GM12878 (cell line): ENCODE measurements at regions not wholly inside any gene's neighbourhood (a gene's known extent, or its start where the extent isn't known, plus 50 kb on each side); places are given as distances from the start of the nearest gene placed in this dataset.

Source experiments
- ATAC-seq: fragments of 200-7000 bp; cut with Tn5 transposase; 3 replicates; pipeline ENCODE4 v1.9.1; 2020; ENCODE audit warnings: mild to moderate bottlenecking, moderate library complexity
- BruUV-seq: library from RNA; stranded (reverse); fragments of 400-500 nt; replicated peaks from 2 replicates; lab custom pipeline; 2021; lab: Mats Ljungman, UMichigan
- CTCF ChIA-PET: fragments of 300-600 bp; sonication (Branson Sonifier 250); formaldehyde crosslinking; extraction: SDS; loops from one replicate; lab custom pipeline; 2021; ENCODE audit warnings: inconsistent platforms; lab: Yijun Ruan, JAX
- POLR2A ChIA-PET: fragments of 350-600 bp; formaldehyde crosslinking; extraction: SDS; loops from one replicate; lab custom pipeline; 2021; ENCODE audit warnings: inconsistent platforms; lab: Charles Lee
- RAD21 ChIA-PET: fragments of 300-600 bp; sonication (Branson Sonifier 250); formaldehyde crosslinking; loops from one replicate; lab custom pipeline; 2023; ENCODE audit warnings: antibody characterized with exemption; ENCODE audit not compliant: unreplicated experiment; lab: Charles Lee
- SMC1A ChIA-PET: fragments of 300-600 bp; sonication (Branson Sonifier 250); formaldehyde crosslinking; loops from one replicate; lab custom pipeline; 2023; ENCODE audit not compliant: unreplicated experiment, uncharacterized antibody; lab: Charles Lee
- DNase-seq: peaks from one replicate; pipeline ENCODE4 v3.0.0-alpha.2; 2011; ENCODE audit warnings: low read depth, low spot score
- FAIRE-seq: peaks from 3 replicates; lab custom pipeline; 2011; peaks lifted over from hg19 to GRCh38; lab: Jason Lieb, UNC
- H2AFZ ChIP-seq: 2 replicates; pipeline ENCODE4 v1.6.0; 2011; ENCODE audit warnings: low read depth, low read length, control low read depth; ENCODE audit not compliant: control insufficient read depth
- H3K27ac ChIP-seq: 2 replicates; pipeline ENCODE4 v1.5.1; 2011; ENCODE audit warnings: control low read depth; ENCODE audit not compliant: control insufficient read depth, insufficient read depth
- H3K27me3 ChIP-seq, 2 experiments: replicated peaks in 1 of 2; 2 replicates each; pipeline versions ENCODE4 v1.6.0 to v1.6.1; 2011; ENCODE audit warnings: low read length in 1 of 2; ENCODE audit not compliant: control insufficient read depth in 2 of 2, insufficient read depth in 2 of 2
- H3K36me3 ChIP-seq, 2 experiments: 2 replicates each; pipeline ENCODE4 v1.5.1; 2011; ENCODE audit warnings: low read length in 1 of 2; ENCODE audit not compliant: control insufficient read depth in 2 of 2, insufficient read depth in 2 of 2
- H3K4me1 ChIP-seq: 2 replicates; pipeline ENCODE4 v1.6.1; 2011; ENCODE audit warnings: mild to moderate bottlenecking, low read length, moderate library complexity, mixed read lengths; ENCODE audit not compliant: control insufficient read depth, insufficient read depth
- H3K4me2 ChIP-seq: 2 replicates; pipeline ENCODE4 v1.6.0; 2011; ENCODE audit warnings: control low read depth; ENCODE audit not compliant: control insufficient read depth, insufficient read depth
- H3K4me3 ChIP-seq: fragments of 200-600 bp; sonication (generic); 2 replicates; pipeline ENCODE4 v1.5.1; 2016
- H3K79me2 ChIP-seq: 2 replicates; pipeline ENCODE4 v1.6.0; 2011; ENCODE audit warnings: low read length; ENCODE audit not compliant: control insufficient read depth, insufficient read depth
- H3K9ac ChIP-seq: 2 replicates; pipeline ENCODE4 v1.8.0; 2011; ENCODE audit warnings: low read length, control low read depth, mixed read lengths; ENCODE audit not compliant: control insufficient read depth, insufficient read depth
- H3K9me3 ChIP-seq: replicated peaks from 3 replicates; pipeline ENCODE4 v1.5.1; 2011; ENCODE audit warnings: mild to moderate bottlenecking, low read length; ENCODE audit not compliant: control insufficient read depth, insufficient read depth
- H4K20me1 ChIP-seq: 2 replicates; pipeline ENCODE4 v1.6.0; 2011; ENCODE audit not compliant: control insufficient read depth, insufficient read depth
- ATF7 ChIP-seq: fragments of 450-650 bp; IDR thresholded peaks from 2 replicates; pipeline ENCODE4 v1.6.1; 2016; ENCODE audit warnings: low read depth, mild to moderate bottlenecking
- BCL11A ChIP-seq: IDR thresholded peaks from 2 replicates; pipeline ENCODE4 v1.6.1; 2011; ENCODE audit warnings: low read depth, low read length
- BMI1 ChIP-seq: fragments of 450-650 bp; IDR thresholded peaks from 2 replicates; pipeline ENCODE4 v1.6.1; 2016; ENCODE audit warnings: mild to moderate bottlenecking, moderate library complexity, borderline replicate concordance
- CHD4 ChIP-seq: fragments of 200-600 bp; sonication (generic); IDR thresholded peaks from 2 replicates; pipeline ENCODE4 v1.6.1; 2016; ENCODE audit warnings: mild to moderate bottlenecking
- E2F8 ChIP-seq: fragments of 450-650 bp; IDR thresholded peaks from 2 replicates; pipeline ENCODE4 v1.6.1; 2018; ENCODE audit warnings: mild to moderate bottlenecking, low read depth, moderate library complexity; ENCODE audit not compliant: partially characterized antibody
- HDGF ChIP-seq: fragments of 450-650 bp; IDR thresholded peaks from 2 replicates; pipeline ENCODE4 v1.6.1; 2016; ENCODE audit warnings: antibody characterized with exemption
- IRF3 ChIP-seq: fragments of 450-650 bp; IDR thresholded peaks from 2 replicates; pipeline ENCODE4 v1.6.1; 2014; ENCODE audit warnings: mild to moderate bottlenecking
- MEF2B ChIP-seq: fragments of 450-650 bp; IDR thresholded peaks from 2 replicates; pipeline ENCODE4 v1.6.1; 2018; ENCODE audit warnings: mild to moderate bottlenecking, moderate library complexity; ENCODE audit not compliant: partially characterized antibody, poor library complexity, severe bottlenecking
- MYB ChIP-seq: fragments of 150-350 bp; IDR thresholded peaks from 2 replicates; pipeline ENCODE4 v1.6.1; 2014; ENCODE audit warnings: mild to moderate bottlenecking, low read depth, low read length, borderline replicate concordance
- NFYA ChIP-seq: IDR thresholded peaks from 2 replicates; pipeline ENCODE4 v1.6.1; 2011; ENCODE audit warnings: low read depth, mild to moderate bottlenecking, low read length, improper control_type of control experiment, borderline replicate concordance
- RUNX3 ChIP-seq: IDR thresholded peaks from 2 replicates; pipeline ENCODE4 v1.6.1; 2012; ENCODE audit warnings: low read length, inconsistent platforms
- TAF1 ChIP-seq: IDR thresholded peaks from 2 replicates; pipeline ENCODE4 v1.6.1; 2011; ENCODE audit warnings: mild to moderate bottlenecking, low read depth, low read length, borderline replicate concordance
- TCF3 ChIP-seq: IDR thresholded peaks from 2 replicates; pipeline ENCODE4 v1.6.1; 2012; ENCODE audit warnings: low read depth, mild to moderate bottlenecking, low read length, borderline replicate concordance; ENCODE audit not compliant: insufficient read depth
- TCF7 ChIP-seq: IDR thresholded peaks from 2 replicates; pipeline ENCODE4 v1.6.1; 2014; ENCODE audit warnings: antibody characterized with exemption, borderline replicate concordance
- ZBTB4 ChIP-seq: fragments of 450-650 bp; formaldehyde crosslinking; IDR thresholded peaks from 2 replicates; pipeline ENCODE4 v1.4.0; 2022; ENCODE audit warnings: mild to moderate bottlenecking, moderate library complexity
- WGBS: methylation state at CpG from one replicate; pipeline ENCODE4 v1.1.6; 2016; ENCODE audit warnings: low lambda C conversion rate; ENCODE audit not compliant: insufficient replicate concordance, insufficient coverage; ENCODE audit errors: missing lambda C conversion rate; 5-methylcytosine and 5-hydroxymethylcytosine counted together
- in situ Hi-C: fragments of 300-500 bp; cut with MboI; formaldehyde crosslinking; loops from 9 replicates; pipeline ENCODE4 v1.14.3; 2018; ENCODE audit warnings: mixed read lengths
- intact Hi-C: fragments of 100-400 bp; cut with micrococcal nuclease; formaldehyde crosslinking; loops from one replicate; pipeline ENCODE4 v1.14.2; 2022; ENCODE audit not compliant: unreplicated experiment

GRCh38 chr4:64738240-64738639 lies 329.0 kb upstream of the TECRL start:
- 52% methylated on average over 3 of the region's 3 CpGs for WGBS
- POLR2A ChIA-PET: no interaction called here
- in situ Hi-C loops: no loop called here
- DNase-seq (no peak), FAIRE-seq (no peak), ATAC-seq (no peak)
- RAD21 ChIA-PET: no interaction called here
- Histone ChIP-seq H3K27ac (no peak overlapping the region), H3K4me3 (no peak overlapping the region), H3K36me3 (no peaks in the 10 kb centered on the region), H3K79me2 (no peaks in the 10 kb centered on the region), H2AFZ (no peak overlapping the region), H3K4me1 (no peaks in the 10 kb centered on the region), H3K9me3 (no peaks in the 10 kb centered on the region), H4K20me1 (no peaks in the 10 kb centered on the region), H3K27me3 (no peaks in the 10 kb centered on the region), H3K9ac (no peak overlapping the region), H3K4me2 (no peak overlapping the region)
- intact Hi-C loops: no loop called here
- CTCF ChIA-PET: no interaction called here
- SMC1A ChIA-PET: no interaction called here
- no TSS peak for BruUV-seq
- TF ChIP-seq HDGF (no peak), RUNX3 (no peak), ATF7 (no peak), MYB (no peak), E2F8 (no peak), TCF7 (no peak), TAF1 (no peak), CHD4 (no peak), BCL11A (no peak), MEF2B (no peak), TCF3 (no peak), IRF3 (no peak), ZBTB4 (CRISPR knock-in tag) (no peak), BMI1 (no peak), NFYA (no peak)
